ENCODE measurements at regions not wholly inside any gene's neighbourhood (a gene's known extent, or its start where the extent isn't known, plus 50 kb on each side); places are given as distances from the start of the nearest gene placed in this dataset.
A peak's percentile ranks its signal among the peaks of the same experiment; 100 is the strongest.
"Not testable (repeated sequence)": the region's sequence is repeated elsewhere in the genome, so short reads cannot be mapped to it uniquely, and the experiment has no call there.

DNA sequence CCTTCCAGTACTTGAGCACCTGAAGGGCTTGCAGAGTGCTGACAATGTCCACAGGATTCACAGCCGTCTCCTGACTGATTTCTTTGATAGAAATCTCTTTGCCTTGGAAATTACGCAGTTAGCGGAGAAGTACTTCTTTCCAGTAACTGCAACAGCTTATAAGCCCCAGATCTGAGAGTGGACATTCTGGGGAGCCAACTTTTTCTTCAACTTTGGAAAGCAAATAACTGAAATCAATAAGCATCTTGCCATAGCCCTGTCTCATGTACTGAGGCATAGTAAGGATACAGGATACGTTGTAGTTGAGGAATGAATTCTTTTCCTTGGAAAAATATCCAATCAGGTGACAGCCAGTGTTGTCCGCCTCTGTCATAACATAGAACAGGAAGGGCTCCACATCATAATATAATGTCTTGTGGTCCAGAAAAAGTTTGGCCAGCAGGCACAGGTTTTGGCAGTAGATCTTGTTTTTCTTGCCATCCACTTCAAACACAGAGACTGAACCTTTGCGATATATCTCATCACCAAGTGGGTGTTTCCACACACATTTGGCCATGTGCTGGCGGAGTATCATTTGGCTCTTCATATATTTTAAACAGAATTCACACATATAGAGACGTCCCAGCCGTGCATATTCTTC lies 711.1 kb upstream of the DIAPH2 start:
- not testable (repeated sequence) for DNase-seq (ENCODE audit: low read depth)

GRCh38 chrX:95974096-95974470 lies 710.6 kb upstream of the DIAPH2 start:
- DNase-seq (ENCODE audit: low read depth), result no peak

DNA sequence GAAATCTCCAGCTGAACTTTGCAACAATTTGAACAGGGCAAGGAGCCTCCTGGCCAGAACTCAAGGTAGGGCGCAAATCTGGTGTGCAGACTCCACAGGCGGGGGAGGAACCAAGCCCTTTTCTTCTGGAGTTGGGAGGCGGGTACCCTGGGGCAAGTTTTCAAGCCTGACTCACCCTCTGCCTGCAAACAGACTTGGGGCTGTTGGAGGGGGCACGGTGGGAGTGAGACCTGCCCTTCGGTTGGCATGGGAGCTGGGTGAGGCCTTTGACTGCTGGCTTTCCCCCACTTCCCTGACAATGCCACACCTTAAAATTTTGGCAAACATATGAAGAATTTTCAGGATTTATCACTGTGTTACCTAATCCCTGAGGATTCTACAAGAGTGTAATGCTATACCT lies 709.8 kb upstream of the DIAPH2 start:
- no peak for DNase-seq (ENCODE audit: low read depth)

GRCh38 chrX:95995583-95995982 lies 689.1 kb upstream of the DIAPH2 start:
- DNase-seq (ENCODE audit: low read depth), result no peak

GRCh38 chrX:95996294-95996693 lies 688.3 kb upstream of the DIAPH2 start:
- no peak for DNase-seq (ENCODE audit: low read depth)

DNA sequence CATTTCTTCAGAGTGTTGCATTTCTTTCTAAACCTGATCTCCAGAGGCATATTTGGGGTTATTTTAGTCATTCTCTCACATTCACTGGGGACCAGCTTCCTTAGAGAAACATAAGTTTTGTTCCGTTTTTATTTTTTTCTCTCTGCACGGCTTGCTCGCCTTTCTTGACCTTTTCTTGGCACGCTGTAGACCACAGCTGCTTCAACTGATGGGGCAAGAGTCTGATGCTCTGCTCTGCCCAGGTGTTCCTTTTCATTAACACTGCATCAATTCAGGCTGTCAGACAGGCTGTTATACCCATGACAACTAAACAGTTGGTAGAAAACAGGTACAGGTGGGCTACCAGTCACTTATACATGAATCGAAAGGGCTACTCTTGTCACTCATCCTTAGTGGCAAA lies 682.2 kb upstream of the DIAPH2 start:
- DNase-seq (ENCODE audit: low read depth), result no peak

GRCh38 chrX:96004386-96004785 lies 680.3 kb upstream of the DIAPH2 start:
- no peak for DNase-seq (ENCODE audit: low read depth)

GRCh38 chrX:96006281-96006680 lies 678.4 kb upstream of the DIAPH2 start:
- no peak for DNase-seq (ENCODE audit: low read depth)

DNA sequence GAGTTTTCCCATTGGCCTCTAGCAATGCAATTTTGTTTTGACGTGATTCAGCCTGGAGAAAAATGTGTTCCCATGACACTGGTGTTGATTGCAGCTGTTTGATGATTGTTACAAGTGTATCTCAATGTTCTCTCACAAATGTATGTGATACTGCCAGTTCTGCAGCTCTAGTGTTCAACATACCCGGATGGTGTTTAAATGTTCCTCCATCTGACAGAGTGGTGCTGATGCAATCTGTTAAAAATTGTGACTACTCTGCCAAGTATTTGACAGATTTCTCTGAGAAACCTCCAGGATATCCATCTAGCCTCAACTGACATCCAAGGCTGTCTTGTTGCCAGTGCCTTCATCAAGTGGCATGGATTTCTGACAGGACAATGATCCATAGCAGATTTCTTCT lies 657.2 kb upstream of the DIAPH2 start:
- DNase-seq (ENCODE audit: low read depth), result no peak

DNA sequence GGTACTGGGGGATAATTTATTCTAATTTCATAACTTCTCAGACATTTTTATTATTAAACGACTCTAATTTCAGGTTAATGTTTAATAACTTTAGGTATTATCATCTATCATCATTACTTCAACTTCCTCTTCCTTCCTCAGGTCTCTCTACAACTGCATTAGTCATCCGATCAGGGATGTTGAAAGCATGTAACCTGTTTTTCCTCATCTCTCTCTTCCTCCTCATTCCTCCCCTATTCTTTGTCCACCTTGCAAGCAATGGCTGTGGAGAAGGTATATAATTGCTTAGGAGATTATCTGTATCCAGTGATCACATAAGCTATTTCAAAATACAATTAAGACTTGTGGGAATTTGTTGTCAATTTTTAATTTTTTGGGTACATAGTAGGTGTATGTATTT lies 632.6 kb upstream of the DIAPH2 start:
- DNase-seq (ENCODE audit: low read depth), result no peak

DNA sequence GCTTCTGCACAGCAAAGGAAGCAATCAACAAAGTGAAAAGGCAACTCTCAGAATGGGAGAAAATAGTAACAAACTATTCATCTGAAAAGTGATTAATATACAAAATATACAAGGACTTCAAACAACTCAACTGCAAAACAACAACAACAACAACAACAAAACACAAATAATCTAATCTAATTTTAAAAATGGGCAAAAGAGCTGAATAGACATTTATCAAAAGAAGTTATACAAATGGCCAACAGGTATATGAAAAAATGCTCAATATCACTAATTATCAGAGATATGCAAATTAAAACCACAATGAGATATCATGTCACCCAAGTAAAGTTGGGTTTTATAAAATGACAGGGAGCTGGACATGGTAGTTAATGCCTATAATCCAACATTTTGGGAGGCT lies 602.8 kb upstream of the DIAPH2 start:
- DNase-seq (ENCODE audit: low read depth), result no peak

DNA sequence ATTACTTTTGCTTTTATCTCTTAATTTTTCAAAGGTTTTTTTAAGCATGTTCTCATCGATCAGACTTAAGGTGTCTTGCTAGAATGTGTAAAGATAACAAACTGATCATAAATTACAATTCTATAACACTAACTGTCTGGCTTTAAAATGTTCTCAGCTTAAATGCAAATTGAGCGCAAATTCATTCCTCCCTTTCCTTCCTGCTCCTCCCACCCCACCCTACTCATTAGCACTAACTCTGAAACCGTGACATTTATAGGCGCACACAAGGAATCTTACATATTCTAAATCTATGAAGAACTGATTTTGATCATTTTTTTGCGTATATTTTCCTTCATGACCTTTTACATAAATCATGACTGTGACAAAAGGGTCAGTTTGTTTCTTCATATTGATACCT lies 590.0 kb upstream of the DIAPH2 start:
- no peak for DNase-seq (ENCODE audit: low read depth)

GRCh38 chrX:96098471-96098870 lies 586.2 kb upstream of the DIAPH2 start:
- DNase-seq (ENCODE audit: low read depth), result no peak

- no peak for DNase-seq (ENCODE audit: low read depth)
These were observed 581.6 kb upstream of the DIAPH2 start for GRCh38 chrX:96102997-96103396.

DNA sequence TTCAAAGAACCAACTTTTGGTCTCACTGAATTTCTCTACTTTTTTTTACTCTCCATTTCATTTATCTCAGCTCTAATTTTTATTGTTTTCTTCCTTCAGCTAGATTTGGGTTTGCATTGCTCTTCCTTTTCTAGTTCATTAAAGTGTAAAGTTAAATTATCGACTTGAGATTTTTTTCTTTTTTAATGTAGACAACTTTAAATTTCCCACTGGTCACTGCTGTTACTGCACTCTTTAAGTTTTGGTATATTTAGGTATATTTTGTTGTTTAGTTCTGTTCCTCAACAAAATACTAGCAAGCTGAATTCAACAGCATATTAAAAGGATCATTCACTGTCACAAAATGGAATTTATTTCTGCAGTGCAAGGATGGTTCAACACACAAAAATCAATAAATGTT lies 572.0 kb upstream of the DIAPH2 start:
- DNase-seq (ENCODE audit: low read depth), result no peak

DNA sequence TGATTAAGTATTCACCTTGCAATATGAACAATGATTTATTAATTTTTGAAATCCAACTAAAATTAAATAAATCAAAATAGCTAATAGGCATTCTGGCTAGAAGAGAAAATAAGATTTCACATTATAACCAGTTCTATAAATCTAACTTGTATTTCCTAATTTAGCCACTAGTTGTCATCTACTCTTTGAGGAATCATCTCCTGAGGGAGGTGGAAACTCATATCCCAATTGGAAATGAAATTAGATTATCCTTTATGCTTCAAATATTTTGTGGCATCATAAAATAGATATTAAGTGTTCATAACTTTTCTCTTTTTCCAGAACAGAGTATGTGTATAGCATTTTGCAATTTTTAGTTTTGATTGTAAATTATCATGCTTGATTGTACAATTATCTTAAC lies 558.5 kb upstream of the DIAPH2 start:
- DNase-seq (ENCODE audit: low read depth), result no peak

DNA sequence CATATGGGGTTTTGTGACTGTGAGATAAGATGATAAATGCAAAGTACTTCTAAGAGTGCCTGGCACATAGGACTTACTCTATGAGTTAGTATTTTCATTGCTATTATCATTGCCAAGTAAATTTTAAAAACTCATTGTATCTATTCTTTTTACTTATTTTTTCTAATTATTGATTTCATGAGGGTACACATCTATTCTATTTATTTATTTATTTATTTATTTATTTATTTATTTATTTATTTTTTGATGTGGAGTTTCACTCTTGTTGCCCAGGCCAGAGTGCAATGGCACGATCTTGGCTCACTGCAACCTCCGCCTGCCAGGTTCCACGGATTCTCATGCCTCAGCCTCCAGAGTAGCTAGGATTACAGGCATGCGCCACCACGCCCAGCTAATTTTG lies 556.6 kb upstream of the DIAPH2 start:
- DNase-seq (ENCODE audit: low read depth), result not testable (repeated sequence)

DNA sequence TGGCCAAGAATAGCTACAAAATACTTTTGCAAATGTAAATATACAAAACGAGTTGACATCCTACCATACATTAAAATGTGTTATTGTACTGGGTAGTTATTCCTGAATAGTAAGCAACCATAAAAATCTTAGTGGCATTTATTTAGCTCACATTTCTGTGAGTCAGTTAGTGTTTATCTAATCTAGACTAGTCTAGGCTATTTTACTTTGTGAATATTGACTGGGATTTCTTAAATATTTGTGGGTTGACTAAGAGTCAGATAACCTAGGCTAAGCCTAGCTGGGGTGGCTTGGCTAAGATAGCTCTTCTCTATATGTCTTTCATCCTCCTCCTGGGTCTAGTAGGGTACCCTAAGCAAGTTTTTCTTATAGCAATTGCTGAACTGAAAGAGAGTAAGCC lies 543.8 kb upstream of the DIAPH2 start:
- no peak for DNase-seq (ENCODE audit: low read depth)

DNA sequence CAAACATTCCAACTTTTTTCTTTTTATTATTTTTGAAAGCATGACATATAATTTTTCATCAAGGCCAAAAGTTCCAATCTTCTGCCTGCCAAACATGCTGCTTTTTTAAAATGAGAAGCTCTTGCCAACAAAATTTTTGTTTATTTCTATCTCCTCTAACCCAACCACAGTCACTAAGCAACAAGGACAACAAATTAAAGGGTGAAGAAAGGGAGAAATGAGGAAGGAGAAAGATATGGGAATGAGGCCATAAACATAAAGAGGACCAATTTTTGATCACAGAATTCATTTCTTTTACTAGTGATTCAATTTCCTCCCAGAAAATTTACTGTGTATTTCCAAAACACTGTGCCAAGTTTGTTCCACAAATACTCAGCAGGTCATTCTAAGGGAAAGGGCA lies 537.0 kb upstream of the DIAPH2 start:
- DNase-seq (ENCODE audit: low read depth), result no peak

- no peak for DNase-seq (ENCODE audit: low read depth)
These were observed 514.0 kb upstream of the DIAPH2 start for GRCh38 chrX:96170626-96171025.

DNA sequence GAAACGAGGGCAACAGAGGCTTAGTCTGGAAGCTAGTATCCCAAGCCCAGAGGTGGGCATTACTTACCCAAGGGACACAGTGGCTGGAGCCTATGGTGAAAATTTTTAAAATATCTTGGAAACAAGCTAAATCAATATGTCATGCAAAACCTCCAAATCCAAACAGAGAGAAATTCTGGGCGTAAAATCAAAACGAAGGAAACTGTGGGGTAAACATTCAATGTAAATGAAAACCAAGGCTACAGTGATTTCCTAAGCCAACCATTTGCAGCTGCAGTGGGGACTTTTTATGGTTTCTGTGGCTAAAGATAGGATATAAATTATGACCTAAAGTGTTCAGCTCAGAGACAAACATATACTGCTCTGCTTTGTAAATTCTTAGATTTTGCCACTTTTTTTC lies 507.7 kb upstream of the DIAPH2 start:
- no peak for DNase-seq (ENCODE audit: low read depth)

DNA sequence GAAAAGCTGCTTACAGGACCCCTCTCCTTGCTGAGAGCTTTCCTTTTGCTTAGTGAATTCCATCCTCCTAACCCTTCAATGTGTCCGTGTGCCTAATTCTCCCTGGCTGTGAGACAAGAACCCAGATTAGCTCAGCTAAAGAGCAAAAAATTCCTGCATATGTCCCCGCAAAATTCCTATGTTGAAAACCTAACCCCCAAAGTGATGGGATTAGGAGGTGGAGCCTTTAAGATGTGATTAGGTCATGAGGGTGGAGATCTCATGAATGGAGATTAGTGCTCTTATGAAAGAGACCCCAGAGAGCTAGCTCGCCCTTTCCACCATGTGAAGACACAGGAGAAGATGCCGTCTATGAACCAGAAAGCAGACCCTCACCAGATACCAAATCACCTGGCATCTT lies 503.0 kb upstream of the DIAPH2 start:
- no peak for DNase-seq (ENCODE audit: low read depth)

DNA sequence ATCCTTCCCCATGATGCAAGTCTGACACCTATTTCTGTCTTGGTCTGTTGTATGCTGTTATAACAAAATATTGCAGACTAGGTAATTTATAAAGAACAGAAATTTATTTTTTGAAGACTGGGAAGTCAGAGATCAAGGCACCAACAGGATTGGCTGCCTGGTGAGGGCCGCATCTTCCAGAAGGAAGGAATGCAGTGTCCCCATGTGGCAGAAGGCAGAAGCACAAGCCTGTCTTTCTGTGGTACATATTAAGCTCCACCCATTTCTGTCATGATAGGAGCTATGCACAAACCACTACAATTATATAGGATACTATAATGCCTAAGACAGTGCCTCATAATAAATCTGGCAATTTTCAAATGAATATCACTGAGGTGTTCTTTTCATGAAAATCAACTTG lies 502.3 kb upstream of the DIAPH2 start:
- peak; percentile 0 for DNase-seq (ENCODE audit: low read depth)

GRCh38 chrX:96183391-96183790 lies 501.3 kb upstream of the DIAPH2 start:
- DNase-seq (ENCODE audit: low read depth), result no peak
